ENCODE measurements at regions not wholly inside any gene's neighbourhood (a gene's known extent, or its start where the extent isn't known, plus 50 kb on each side); places are given as distances from the start of the nearest gene placed in this dataset.
"Not testable (repeated sequence)": the region's sequence is repeated elsewhere in the genome, so short reads cannot be mapped to it uniquely, and the experiment has no call there.

DNA sequence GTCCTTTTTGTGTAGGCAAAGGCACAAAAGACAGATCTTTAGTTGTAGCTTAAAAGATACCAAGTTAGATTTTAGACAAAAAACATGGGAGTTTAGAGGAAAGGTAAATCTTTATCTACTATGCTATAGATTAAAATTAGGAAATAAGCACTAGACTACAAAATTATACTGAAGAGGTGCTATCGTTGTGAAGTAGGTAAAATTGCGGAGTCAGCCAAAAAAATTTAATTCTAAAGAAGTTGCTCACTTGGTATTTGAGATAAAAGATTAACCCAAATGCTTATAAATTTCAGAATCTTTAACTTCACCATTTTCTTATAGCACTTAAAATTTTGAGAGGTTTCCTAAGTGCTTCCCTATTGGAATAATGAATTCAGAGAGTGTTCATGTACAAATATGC is 604.1 kb downstream of the GRXCR1 start:
- no TSS peak for BruUV-seq (replicated peaks)
- Histone ChIP-seq H4K20me1 (replicated peaks; ENCODE audit: control insufficient read depth, insufficient read depth, low read length) (no peaks in the 10 kb centered on the region), H3K9ac (ENCODE audit: insufficient read depth in 1 of 2, low read depth in 2 of 2, low read length in 2 of 2) (no peak overlapping the region), H3K4me2 (ENCODE audit: insufficient read depth, low read length) (no peak overlapping the region), H3K27ac (ENCODE audit: extremely low read depth, low read depth, low read length) (no peak overlapping the region), H3K4me3 (no peak overlapping the region), H3K27me3 (ENCODE audit: control insufficient read depth in 2 of 2, insufficient read depth in 2 of 2, low read length in 2 of 2) (no peaks in the 10 kb centered on the region), H3K36me3 (ENCODE audit: control insufficient read depth, insufficient read depth, low read length) (no peaks in the 10 kb centered on the region), H3K79me2 (ENCODE audit: control insufficient read depth, insufficient read depth, low read length) (no peaks in the 10 kb centered on the region), H3K4me1 (replicated peaks in 1 of 2; ENCODE audit: control insufficient read depth in 2 of 2, insufficient read depth in 2 of 2, low read length in 2 of 2) (no peaks in the 10 kb centered on the region), H3K9me1 (ENCODE audit: control insufficient read depth, insufficient read depth, low read length) (no peaks in the 10 kb centered on the region), H2AFZ (ENCODE audit: low read depth, low read length) (no peak overlapping the region), H3K9me3 (replicated peaks; ENCODE audit: control insufficient read depth, insufficient read depth, low read depth, low read length) (no peaks in the 10 kb centered on the region; the same call in 1 of the 2 replicates)
- in situ Hi-C loops (cut with MboI) (no loop called here), intact Hi-C loops (cut with micrococcal nuclease) (no loop called here)
- DNase-seq (ENCODE audit: extremely low read depth in 1 of 4, low spot score in 3 of 4) (no peak), ATAC-seq (no peak), FAIRE-seq (no peak)
- TF ChIP-seq RCOR1 (IDR thresholded peaks at IDR 0.05; ENCODE audit: borderline replicate concordance in 1 of 2, low read depth in 2 of 2, low read length in 2 of 2) (no peak), MAFK (IDR thresholded peaks at IDR 0.05; ENCODE audit: low read length) (peak; percentile 41; the same call in 1 of the 2 replicates), ZNF316 (IDR thresholded peaks at IDR 0.05) (peak; percentile 36; the same call in 1 of the 2 replicates), MAFF (IDR thresholded peaks at IDR 0.05; ENCODE audit: low read length) (peak; percentile 56; the same call in 1 of the 2 replicates), MCM5 (IDR thresholded peaks at IDR 0.05; ENCODE audit: low read depth) (no peak), MAFG (tag; conservative IDR thresholded peaks at IDR 0.05) (peak; percentile 28; the same call in 1 of the 2 replicates), GATA2 (CRISPR knock-in tag; IDR thresholded peaks at IDR 0.05) (no peak)
- ChIA-PET POLR2A (no interaction called here), CTCF (ENCODE audit: low intra/inter-chr PET ratio) (no interaction called here)
- 7% methylated on average over 2 of the region's 2 CpGs for WGBS (ENCODE audit: insufficient coverage, low coverage, missing lambda C conversion rate)

DNA sequence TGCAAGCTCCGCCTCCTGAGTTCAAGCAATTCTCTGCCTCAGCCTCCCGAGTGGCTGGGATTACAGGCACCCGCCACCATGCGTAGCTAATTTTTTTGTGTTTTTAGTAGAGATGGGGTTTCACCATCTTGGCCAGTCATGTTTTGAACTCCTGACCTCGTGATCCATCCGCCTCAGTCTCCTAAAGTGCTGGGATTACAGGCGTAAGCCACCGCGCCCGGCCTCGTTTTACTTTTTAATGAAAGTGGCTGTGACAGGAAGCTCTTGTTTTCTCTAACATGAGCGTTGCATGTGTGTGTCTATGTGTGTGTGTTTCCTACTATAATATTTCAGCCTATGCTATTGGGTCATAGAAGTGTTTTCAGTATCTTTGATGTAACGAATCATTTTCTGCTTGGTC is 613.3 kb downstream of the GRXCR1 start:
- H3K9me3 ChIP-seq (replicated peaks; ENCODE audit: control insufficient read depth, insufficient read depth, low read depth, low read length), result not testable (repeated sequence)

More for the DNA sequence above, 613.3 kb downstream of the GRXCR1 start:
- H3K4me3 ChIP-seq; H4K20me1 ChIP-seq (replicated peaks; ENCODE audit: control insufficient read depth, insufficient read depth, low read length); CTCF ChIA-PET (ENCODE audit: low intra/inter-chr PET ratio); ATAC-seq; H3K9me1 ChIP-seq (ENCODE audit: control insufficient read depth, insufficient read depth, low read length); H3K9ac ChIP-seq (ENCODE audit: insufficient read depth in 1 of 2, low read depth in 2 of 2, low read length in 2 of 2); H2AFZ ChIP-seq (ENCODE audit: low read depth, low read length); FAIRE-seq; H3K27ac ChIP-seq (ENCODE audit: extremely low read depth, low read depth, low read length); in situ Hi-C loops (cut with MboI); H3K36me3 ChIP-seq (ENCODE audit: control insufficient read depth, insufficient read depth, low read length); H3K79me2 ChIP-seq (ENCODE audit: control insufficient read depth, insufficient read depth, low read length); H3K4me2 ChIP-seq (ENCODE audit: insufficient read depth, low read length); intact Hi-C loops (cut with micrococcal nuclease); POLR2A ChIA-PET; H3K4me1 ChIP-seq (replicated peaks in 1 of 2; ENCODE audit: control insufficient read depth in 2 of 2, insufficient read depth in 2 of 2, low read length in 2 of 2); H3K27me3 ChIP-seq (ENCODE audit: control insufficient read depth in 2 of 2, insufficient read depth in 2 of 2, low read length in 2 of 2); DNase-seq (ENCODE audit: extremely low read depth in 1 of 4, low spot score in 3 of 4); BruUV-seq (replicated peaks): not testable (repeated sequence)
- 0% methylated on average over 13 of the region's 13 CpGs for WGBS (ENCODE audit: insufficient coverage, low coverage, missing lambda C conversion rate)
